H1 (cell line): ENCODE measurements at regions not wholly inside any gene's neighbourhood (a gene's known extent, or its start where the extent isn't known, plus 50 kb on each side); places are given as distances from the start of the nearest gene placed in this dataset.

Source experiments
- EP300 ChIP-seq, 2 experiments: IDR thresholded peaks; 1 replicate in 1 of 2; 2 replicates in 1 of 2; pipeline ENCODE4 v1.6.1; 2011 to 2012; ENCODE audit warnings: low read depth in 2 of 2, low read length in 2 of 2, mild to moderate bottlenecking in 2 of 2, borderline replicate concordance in 1 of 2, inconsistent platforms in 1 of 2, moderate library complexity in 1 of 2
- RNF2 ChIP-seq: fragments of 200-900, 300-1000 bp; sonication (generic); IDR thresholded peaks from 2 replicates; pipeline ENCODE4 v1.7.1; 2016; ENCODE audit warnings: borderline replicate concordance, low read depth, mild to moderate bottlenecking, antibody characterized with exemption, low read length; ENCODE audit not compliant: poor library complexity, severe bottlenecking; ENCODE audit errors: missing control alignments
- SIRT6 ChIP-seq: IDR thresholded peaks from one replicate; pipeline ENCODE4 v1.7.1; 2012; ENCODE audit warnings: low read length, inconsistent platforms
- TCF12 ChIP-seq: IDR thresholded peaks from 2 replicates; pipeline ENCODE4 v1.6.1; 2011; ENCODE audit warnings: low read depth, mild to moderate bottlenecking, low read length
- TEAD4 ChIP-seq: IDR thresholded peaks from 2 replicates; pipeline ENCODE4 v1.6.1; 2012; ENCODE audit warnings: low read depth, low read length, inconsistent platforms, mixed read lengths
- ZNF274 ChIP-seq: IDR thresholded peaks from 2 replicates; pipeline ENCODE4 v1.7.0; 2012; ENCODE audit warnings: low read length, borderline replicate concordance; ENCODE audit errors: extremely low read depth
- TF ChIP-seq, protein P1 (sequence below): IDR thresholded peaks from 2 replicates; pipeline ENCODE4 v1.6.1; 2012; ENCODE audit warnings: inconsistent platforms

DNA sequence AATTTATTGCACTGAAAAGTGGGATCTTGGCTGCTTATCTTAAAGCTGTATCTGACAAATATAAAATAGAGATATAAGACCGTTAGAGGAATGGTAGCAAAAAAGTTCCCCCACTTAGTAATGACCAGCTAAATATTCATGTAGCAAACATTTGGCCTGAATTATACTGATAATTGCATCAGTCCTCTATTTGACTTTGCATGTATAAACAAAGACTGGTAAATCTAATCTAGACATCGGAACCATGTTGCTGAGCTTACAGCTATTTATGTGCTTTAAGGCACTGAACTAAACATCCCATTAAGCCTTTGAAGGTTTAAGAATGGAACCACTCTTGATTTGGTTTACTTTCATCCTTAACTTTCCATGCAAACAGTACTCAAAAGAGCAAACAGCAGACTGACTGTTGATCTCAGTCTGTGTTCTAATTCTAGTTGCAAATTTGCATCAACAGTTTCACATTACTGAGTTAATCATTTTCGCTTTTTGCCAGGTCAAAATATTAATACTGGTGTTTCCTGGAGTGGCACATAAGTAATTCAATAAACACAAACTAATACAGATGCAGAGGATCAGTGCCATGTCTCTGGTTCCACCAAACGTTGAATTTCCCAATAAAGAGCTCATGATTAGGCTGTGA lies 203.5 kb upstream of the HTR2A start (continued):
- TF ChIP-seq RNF2 (no peak), TEAD4 (no peak), ZNF274 (no peak), TCF12 (no peak), EP300 (IDR thresholded peaks at IDR 0.05; ENCODE audit: borderline replicate concordance in 1 of 2, low read depth in 2 of 2, low read length in 2 of 2) (no peak), SIRT6 (no peak)
- TF ChIP-seq, protein P1, sequence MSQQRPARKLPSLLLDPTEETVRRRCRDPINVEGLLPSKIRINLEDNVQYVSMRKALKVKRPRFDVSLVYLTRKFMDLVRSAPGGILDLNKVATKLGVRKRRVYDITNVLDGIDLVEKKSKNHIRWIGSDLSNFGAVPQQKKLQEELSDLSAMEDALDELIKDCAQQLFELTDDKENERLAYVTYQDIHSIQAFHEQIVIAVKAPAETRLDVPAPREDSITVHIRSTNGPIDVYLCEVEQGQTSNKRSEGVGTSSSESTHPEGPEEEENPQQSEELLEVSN: no peak
